ENCODE measurements at regions not wholly inside any gene's neighbourhood (a gene's known extent, or its start where the extent isn't known, plus 50 kb on each side); places are given as distances from the start of the nearest gene placed in this dataset.
A peak's percentile ranks its signal among the peaks of the same experiment; 100 is the strongest.

- Mint-ChIP-seq H3K4me3 (no peak overlapping the region), H3K36me3 (ENCODE audit: low read depth) (no peaks in the 10 kb centered on the region), H3K27me3 (peaks cover 15% of the 10 kb centered on the region), H3K9me3 (no peaks in the 10 kb centered on the region), H3K27ac (peak overlapping the region; percentile 0), H3K4me1 (ENCODE audit: low read depth) (peaks cover 20% of the 10 kb centered on the region)
Measured at GRCh38 chr1:245054507-245055270, 100.1 kb upstream of the KIF26B start.

GRCh38 chr1:245054105-245054504 is 100.7 kb upstream of the KIF26B start:
- Mint-ChIP-seq H3K27me3 (peaks cover 15% of the 10 kb centered on the region), H3K4me1 (ENCODE audit: low read depth) (peaks cover 20% of the 10 kb centered on the region), H3K36me3 (ENCODE audit: low read depth) (no peaks in the 10 kb centered on the region), H3K9me3 (no peaks in the 10 kb centered on the region), H3K27ac (peak overlapping the region; percentile 0), H3K4me3 (no peak overlapping the region)

- Mint-ChIP-seq H3K9me3 (no peaks in the 10 kb centered on the region), H3K4me3 (no peak overlapping the region), H3K27me3 (peaks cover 15% of the 10 kb centered on the region), H3K4me1 (ENCODE audit: low read depth) (peaks cover 20% of the 10 kb centered on the region), H3K27ac (no peak overlapping the region), H3K36me3 (ENCODE audit: low read depth) (no peaks in the 10 kb centered on the region)
Measured at GRCh38 chr1:245052258-245052657, 102.5 kb upstream of the KIF26B start.

GRCh38 chr1:245051349-245052221 is 103.2 kb upstream of the KIF26B start:
- peak overlapping the region; percentile 63 for H3K4me3 Mint-ChIP-seq
- H3K27me3 Mint-ChIP-seq = peaks cover 15% of the 10 kb centered on the region
- peaks cover 20% of the 10 kb centered on the region for H3K4me1 Mint-ChIP-seq (ENCODE audit: low read depth)
- no peaks in the 10 kb centered on the region for H3K36me3 Mint-ChIP-seq (ENCODE audit: low read depth)
- peak overlapping the region; percentile 79 for H3K27ac Mint-ChIP-seq
- no peaks in the 10 kb centered on the region for H3K9me3 Mint-ChIP-seq

GRCh38 chr1:245046769-245047168 is 108.0 kb upstream of the KIF26B start:
- H3K9me3 Mint-ChIP-seq = no peaks in the 10 kb centered on the region
- peaks cover 7% of the 10 kb centered on the region for H3K4me1 Mint-ChIP-seq (ENCODE audit: low read depth)
- no peak overlapping the region for H3K4me3 Mint-ChIP-seq
- no peak overlapping the region for H3K27ac Mint-ChIP-seq
- H3K36me3 Mint-ChIP-seq (ENCODE audit: low read depth) = no peaks in the 10 kb centered on the region
- peaks cover 7% of the 10 kb centered on the region for H3K27me3 Mint-ChIP-seq

GRCh38 chr1:245046315-245046714 is 108.5 kb upstream of the KIF26B start:
- Mint-ChIP-seq H3K36me3 (ENCODE audit: low read depth) (no peaks in the 10 kb centered on the region), H3K27ac (no peak overlapping the region), H3K4me3 (no peak overlapping the region), H3K27me3 (peaks cover 2% of the 10 kb centered on the region), H3K4me1 (ENCODE audit: low read depth) (peaks cover 3% of the 10 kb centered on the region), H3K9me3 (no peaks in the 10 kb centered on the region)

- H3K9me3 Mint-ChIP-seq = no peaks in the 10 kb centered on the region
- H3K27ac Mint-ChIP-seq = no peak overlapping the region
- no peaks in the 10 kb centered on the region for H3K36me3 Mint-ChIP-seq (ENCODE audit: low read depth)
- H3K27me3 Mint-ChIP-seq = no peaks in the 10 kb centered on the region
- no peaks in the 10 kb centered on the region for H3K4me1 Mint-ChIP-seq (ENCODE audit: low read depth)
- H3K4me3 Mint-ChIP-seq = no peak overlapping the region
Measured at GRCh38 chr1:245045087-245045881, 109.5 kb upstream of the KIF26B start.

- Mint-ChIP-seq H3K27me3 (no peaks in the 10 kb centered on the region), H3K9me3 (no peaks in the 10 kb centered on the region), H3K4me3 (no peak overlapping the region), H3K27ac (no peak overlapping the region), H3K36me3 (ENCODE audit: low read depth) (no peaks in the 10 kb centered on the region), H3K4me1 (ENCODE audit: low read depth) (no peaks in the 10 kb centered on the region)
Measured at GRCh38 chr1:245043611-245043940, 111.2 kb upstream of the KIF26B start.

- no peak overlapping the region for H3K27ac Mint-ChIP-seq
- H3K4me3 Mint-ChIP-seq = no peak overlapping the region
- no peaks in the 10 kb centered on the region for H3K27me3 Mint-ChIP-seq
- no peaks in the 10 kb centered on the region for H3K4me1 Mint-ChIP-seq (ENCODE audit: low read depth)
- no peaks in the 10 kb centered on the region for H3K9me3 Mint-ChIP-seq
- H3K36me3 Mint-ChIP-seq (ENCODE audit: low read depth) = no peaks in the 10 kb centered on the region
Measured at GRCh38 chr1:245041058-245041698, 113.6 kb upstream of the KIF26B start.

- Mint-ChIP-seq H3K36me3 (ENCODE audit: low read depth) (no peaks in the 10 kb centered on the region), H3K27ac (no peak overlapping the region), H3K4me1 (ENCODE audit: low read depth) (no peaks in the 10 kb centered on the region), H3K9me3 (no peaks in the 10 kb centered on the region), H3K27me3 (no peaks in the 10 kb centered on the region), H3K4me3 (no peak overlapping the region)
Measured at GRCh38 chr1:245039196-245039595, 115.6 kb upstream of the KIF26B start.

- Mint-ChIP-seq H3K4me1 (ENCODE audit: low read depth) (no peaks in the 10 kb centered on the region), H3K27ac (no peak overlapping the region), H3K36me3 (ENCODE audit: low read depth) (no peaks in the 10 kb centered on the region), H3K9me3 (no peaks in the 10 kb centered on the region), H3K27me3 (no peaks in the 10 kb centered on the region), H3K4me3 (no peak overlapping the region)
Measured at GRCh38 chr1:245036102-245036501, 118.7 kb upstream of the KIF26B start.

- Mint-ChIP-seq H3K9me3 (no peaks in the 10 kb centered on the region), H3K27ac (no peak overlapping the region), H3K4me1 (ENCODE audit: low read depth) (peaks cover 5% of the 10 kb centered on the region), H3K36me3 (ENCODE audit: low read depth) (no peaks in the 10 kb centered on the region), H3K27me3 (no peaks in the 10 kb centered on the region), H3K4me3 (no peak overlapping the region)
Measured at GRCh38 chr1:245031041-245031440, 123.7 kb upstream of the KIF26B start.

GRCh38 chr1:245026247-245026646 is 128.5 kb upstream of the KIF26B start:
- H3K27me3 Mint-ChIP-seq = no peaks in the 10 kb centered on the region
- no peak overlapping the region for H3K27ac Mint-ChIP-seq
- no peaks in the 10 kb centered on the region for H3K9me3 Mint-ChIP-seq
- no peaks in the 10 kb centered on the region for H3K36me3 Mint-ChIP-seq (ENCODE audit: low read depth)
- no peak overlapping the region for H3K4me3 Mint-ChIP-seq
- peaks cover 5% of the 10 kb centered on the region for H3K4me1 Mint-ChIP-seq (ENCODE audit: low read depth)

- H3K27me3 Mint-ChIP-seq = no peaks in the 10 kb centered on the region
Measured at GRCh38 chr1:245025525-245025924, 129.3 kb upstream of the KIF26B start.

More at GRCh38 chr1:245025525-245025924, 129.3 kb upstream of the KIF26B start:
- Mint-ChIP-seq H3K4me3 (no peak overlapping the region), H3K9me3 (no peaks in the 10 kb centered on the region), H3K4me1 (ENCODE audit: low read depth) (peaks cover 5% of the 10 kb centered on the region), H3K36me3 (ENCODE audit: low read depth) (no peaks in the 10 kb centered on the region), H3K27ac (no peak overlapping the region)

All from stimulated activated naive CD8-positive, alpha-beta T cell treated with anti-CD3 and anti-CD28 coated beads, Interleukin-15, Interleukin-2, amounts not matched to agents 100 ng/mL and 50 ng/mL, for 24 hours (primary cell).